Medulla oblongata (tissue), 1 donor: ENCODE measurements at regions not wholly inside any gene's neighbourhood (a gene's known extent, or its start where the extent isn't known, plus 50 kb on each side); places are given as distances from the start of the nearest gene placed in this dataset.
"Not testable (repeated sequence)": the region's sequence is repeated elsewhere in the genome, so short reads cannot be mapped to it uniquely, and the experiment has no call there.

ENCODE experiments used
- DNase-seq: peaks from one replicate; pipeline ENCODE4 v3.0.0-alpha.2; 2015; ENCODE audit errors: extremely low spot score

GRCh38 chr3:160047876-160048275 lies 59.2 kb downstream of the IL12A start:
- no peak for DNase-seq

- no peak for DNase-seq
These were observed 60.4 kb downstream of the IL12A start for GRCh38 chr3:160049038-160049437.

- DNase-seq: no peak
These were observed 60.9 kb downstream of the IL12A start for GRCh38 chr3:160049565-160049964.

GRCh38 chr3:160049988-160050387 lies 61.4 kb downstream of the IL12A start:
- peak; percentile 11 for DNase-seq

- peak; percentile 19 for DNase-seq
These were observed 63.9 kb downstream of the IL12A start for GRCh38 chr3:160052385-160053047.

GRCh38 chr3:160053048-160053391 lies 64.4 kb downstream of the IL12A start:
- no peak for DNase-seq

- not testable (repeated sequence) for DNase-seq
These were observed 66.2 kb downstream of the IL12A start for GRCh38 chr3:160054862-160055261.

- no peak for DNase-seq
These were observed 67.0 kb downstream of the IL12A start for GRCh38 chr3:160055659-160056058.

- no peak for DNase-seq
These were observed 68.7 kb downstream of the IL12A start for GRCh38 chr3:160057331-160057730.

GRCh38 chr3:160060409-160061027 lies 71.9 kb downstream of the IL12A start:
- DNase-seq: no peak

GRCh38 chr3:160061525-160061924 lies 72.9 kb downstream of the IL12A start:
- no peak for DNase-seq

- DNase-seq: no peak
These were observed 76.6 kb downstream of the IL12A start for GRCh38 chr3:160065282-160065681.

- DNase-seq: no peak
These were observed 77.2 kb downstream of the IL12A start for GRCh38 chr3:160065786-160066185.

- DNase-seq: no peak
These were observed 81.4 kb downstream of the IL12A start for GRCh38 chr3:160069986-160070385.

GRCh38 chr3:160076519-160076918 lies 87.9 kb downstream of the IL12A start:
- DNase-seq: no peak

- DNase-seq: no peak
These were observed 89.9 kb downstream of the IL12A start for GRCh38 chr3:160078533-160078932.

- no peak for DNase-seq
These were observed 93.4 kb downstream of the IL12A start for GRCh38 chr3:160081958-160082533.

- no peak for DNase-seq
These were observed 96.4 kb downstream of the IL12A start for GRCh38 chr3:160084998-160085397.

- DNase-seq: no peak
These were observed 100.0 kb downstream of the IL12A start for GRCh38 chr3:160088492-160089137.

GRCh38 chr3:160090653-160091052 lies 102.0 kb downstream of the IL12A start:
- DNase-seq: no peak

- DNase-seq: no peak
These were observed 102.8 kb downstream of the IL12A start for GRCh38 chr3:160091441-160091840.

GRCh38 chr3:160092760-160093159 lies 104.1 kb downstream of the IL12A start:
- DNase-seq: no peak

- DNase-seq: no peak
These were observed 105.9 kb downstream of the IL12A start for GRCh38 chr3:160094562-160094961.
